ENCODE measurements at regions not wholly inside any gene's neighbourhood (a gene's known extent, or its start where the extent isn't known, plus 50 kb on each side); places are given as distances from the start of the nearest gene placed in this dataset.

GRCh38 chr13:91153372-91153771 lies 194.1 kb upstream of the MIR17HG start:
- Histone ChIP-seq H3F3A (replicated peaks; ENCODE audit: low read depth) (no peaks in the 10 kb centered on the region), H3K4me2 (0 out of 2 replicates have a peak overlapping the region, but pooled peaks have one; percentile 8), H3K79me2 (replicated peaks; ENCODE audit: insufficient read depth) (no peaks in the 10 kb centered on the region), H3K36me3 (ENCODE audit: insufficient read depth) (no peaks in the 10 kb centered on the region), H3K9me2 (ENCODE audit: insufficient read depth) (no peaks in the 10 kb centered on the region), H2AFZ (no peak overlapping the region), H3K4me3 (no peak overlapping the region), H4K20me1 (replicated peaks; ENCODE audit: insufficient read depth) (no peaks in the 10 kb centered on the region), H3K4me1 (ENCODE audit: insufficient read depth) (peaks cover 26% of the 10 kb centered on the region), H3K27ac (ENCODE audit: low read depth) (no peak overlapping the region), H3K27me3 (ENCODE audit: insufficient read depth) (no peaks in the 10 kb centered on the region)
- DNase-seq (ENCODE audit: low spot score) = no peak
- ATAC-seq = no peak
- peaks cover 38% of the 10 kb centered on the region for H3K4me1 Mint-ChIP-seq
- no peak for TF ChIP-seq CTCF (conservative IDR thresholded peaks at IDR 0.05; ENCODE audit: low read depth in 2 of 2)
- no peak for TF ChIP-seq JUNB (IDR thresholded peaks at IDR 0.05; ENCODE audit: unreplicated experiment)
- no peak for TF ChIP-seq NANOG (IDR thresholded peaks at IDR 0.05; ENCODE audit: borderline replicate concordance)
- no peak for TF ChIP-seq ZNF331 (CRISPR knock-in tag; IDR thresholded peaks at IDR 0.05; ENCODE audit: low read depth)
- no peak for TF ChIP-seq EZH2phosphoT487 (IDR thresholded peaks at IDR 0.05; ENCODE audit: unreplicated experiment)
- TF ChIP-seq STAT1 (IDR thresholded peaks at IDR 0.05; ENCODE audit: unreplicated experiment) = no peak
- no peak for TF ChIP-seq CREB1 (CRISPR knock-in tag; IDR thresholded peaks at IDR 0.05; ENCODE audit: low read depth)
- no peak for TF ChIP-seq POLR2AphosphoS5 (IDR thresholded peaks at IDR 0.05; ENCODE audit: low read depth)
- TF ChIP-seq ZNF462 (CRISPR knock-in tag; IDR thresholded peaks at IDR 0.05) = no peak
- no peak for TF ChIP-seq REST (IDR thresholded peaks at IDR 0.05; ENCODE audit: unreplicated experiment)
- TF ChIP-seq ZNF114 (CRISPR knock-in tag; IDR thresholded peaks at IDR 0.05) = no peak
- TF ChIP-seq ETS1 (IDR thresholded peaks at IDR 0.05) = no peak
- no peak for TF ChIP-seq EZH2 (IDR thresholded peaks at IDR 0.05; ENCODE audit: low read depth, unreplicated experiment)
- 0 out of 2 replicates have a peak overlapping the region, but pooled peaks have one; percentile 44 for H3K27ac Mint-ChIP-seq
- no peaks in the 10 kb centered on the region for H3K36me3 Mint-ChIP-seq (ENCODE audit: low read depth)
- H3K27me3 Mint-ChIP-seq (ENCODE audit: insufficient read depth, low read depth, poor library complexity) = no peaks in the 10 kb centered on the region
- no peak overlapping the region for H3K4me3 Mint-ChIP-seq
- H3K9me3 Mint-ChIP-seq = no peaks in the 10 kb centered on the region; the same call in 2 of the 3 replicates

Data from GM23338 (cell line).